T-helper 9 cell (primary cell): ENCODE measurements at regions not wholly inside any gene's neighbourhood (a gene's known extent, or its start where the extent isn't known, plus 50 kb on each side); places are given as distances from the start of the nearest gene placed in this dataset.
"Not testable (repeated sequence)": the region's sequence is repeated elsewhere in the genome, so short reads cannot be mapped to it uniquely, and the experiment has no call there.

Source experiments
- DNase-seq: peaks from one replicate; pipeline ENCODE4 v3.0.0-alpha.2; 2020

- DNase-seq, result not testable (repeated sequence)
Observed at GRCh38 chr16:21487956-21488355, 111.4 kb upstream of the METTL9 start.

DNA sequence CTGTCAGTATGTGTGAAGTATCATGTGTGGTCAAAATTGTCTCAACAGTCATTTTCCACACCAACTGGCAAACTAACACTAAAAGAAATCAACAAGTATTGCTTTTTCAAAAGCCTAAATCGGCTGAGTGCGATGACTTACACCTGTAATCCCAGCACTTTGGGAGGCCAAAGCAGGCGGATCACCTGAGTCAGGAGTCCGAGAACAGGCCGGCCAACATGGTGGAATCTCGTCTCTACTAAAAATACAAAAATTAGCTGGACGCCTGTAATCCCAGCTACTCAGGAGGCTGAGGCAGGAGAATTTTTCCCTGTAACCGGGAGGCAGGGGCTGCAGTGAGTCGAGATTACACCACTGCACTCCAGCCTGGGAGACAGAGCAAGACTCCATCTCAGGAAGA, 100.3 kb upstream of the METTL9 start:
- not testable (repeated sequence) for DNase-seq

GRCh38 chr16:21501223-21501868, 98.0 kb upstream of the METTL9 start:
- peak; percentile 48 for DNase-seq

- peak; percentile 85 for DNase-seq
Observed at GRCh38 chr16:21501869-21502667, 97.3 kb upstream of the METTL9 start.

GRCh38 chr16:21503574-21503920, 95.8 kb upstream of the METTL9 start:
- not testable (repeated sequence) for DNase-seq

DNA sequence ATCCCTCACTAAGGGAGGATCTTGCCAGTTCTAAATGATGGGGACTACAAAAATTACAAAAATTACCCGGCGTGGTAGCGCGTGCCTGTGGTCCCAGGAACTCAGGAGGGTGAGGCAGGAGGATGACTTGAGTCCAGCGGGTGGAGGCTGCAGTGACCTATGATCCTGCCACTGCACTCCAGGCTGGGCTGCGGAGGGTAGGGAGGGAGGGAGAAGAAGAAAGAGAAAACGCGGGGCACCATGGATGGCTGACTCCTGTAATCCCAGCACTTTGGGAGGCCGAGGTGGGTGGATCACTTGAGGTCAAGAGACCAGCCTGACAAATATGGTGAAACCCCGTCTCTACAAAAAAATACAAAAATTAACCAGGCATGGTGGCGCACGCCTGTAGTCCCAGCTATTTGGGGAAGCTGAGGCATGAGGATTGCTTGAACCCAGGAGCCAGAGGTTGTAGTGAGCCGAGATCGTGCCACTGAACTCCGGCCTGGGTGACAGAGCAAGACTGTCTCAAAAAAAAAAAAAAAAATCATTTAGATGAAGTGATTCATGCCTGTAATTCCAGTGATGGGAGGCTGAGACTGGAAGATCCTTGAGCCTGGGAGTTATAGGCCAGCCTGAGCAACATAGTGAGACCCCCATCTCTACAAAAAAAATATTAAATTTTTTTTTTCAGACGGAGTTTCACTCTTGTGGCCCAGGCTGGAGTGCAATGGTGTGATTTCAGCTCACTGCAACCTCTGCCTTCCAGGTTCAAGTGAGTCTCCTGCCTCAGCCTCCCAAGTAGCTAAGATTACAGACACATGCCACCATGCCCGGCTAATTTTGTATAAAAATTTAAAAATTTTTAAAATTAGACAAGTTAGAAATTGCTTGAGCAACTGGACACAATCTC, 95.2 kb upstream of the METTL9 start:
- not testable (repeated sequence) for DNase-seq

DNA sequence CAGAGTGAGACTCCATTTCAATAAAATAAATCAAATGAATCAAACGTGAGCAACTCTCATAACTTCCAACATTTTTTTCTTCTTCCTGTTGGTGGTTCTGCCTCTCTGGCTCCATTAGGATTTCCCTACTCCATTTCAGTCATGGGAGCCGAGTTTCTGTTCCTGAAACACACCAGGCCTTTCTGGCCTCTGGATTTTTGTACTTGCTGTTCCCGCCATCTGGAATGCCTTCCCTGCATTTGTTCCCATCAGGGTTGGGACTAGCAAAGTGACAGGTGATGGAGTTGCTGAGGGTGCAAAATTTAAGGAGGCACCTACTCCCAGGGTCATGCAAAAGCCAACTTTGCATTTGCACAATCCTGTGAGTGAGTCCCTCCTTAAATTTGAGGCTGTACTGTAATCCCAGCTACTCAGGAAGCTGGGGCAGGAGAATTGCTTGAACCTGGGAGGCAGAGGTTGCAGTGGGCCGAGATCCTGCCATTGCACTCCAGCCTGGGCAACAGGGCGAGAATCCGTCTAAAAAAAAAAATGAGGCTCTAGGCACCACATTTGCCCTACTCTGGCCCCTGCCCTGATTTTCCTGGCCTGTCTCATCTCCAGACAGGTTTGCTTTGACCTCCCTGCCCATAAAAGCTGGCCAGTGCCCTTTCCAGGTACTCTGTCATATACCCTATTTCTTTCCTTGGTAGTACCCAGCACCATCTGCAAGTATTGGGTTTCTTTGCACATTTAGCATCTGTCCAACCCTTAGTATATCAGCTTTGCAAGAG, 93.4 kb upstream of the METTL9 start:
- not testable (repeated sequence) for DNase-seq

GRCh38 chr16:21506857-21507456, 92.4 kb upstream of the METTL9 start:
- DNase-seq, result not testable (repeated sequence)

DNA sequence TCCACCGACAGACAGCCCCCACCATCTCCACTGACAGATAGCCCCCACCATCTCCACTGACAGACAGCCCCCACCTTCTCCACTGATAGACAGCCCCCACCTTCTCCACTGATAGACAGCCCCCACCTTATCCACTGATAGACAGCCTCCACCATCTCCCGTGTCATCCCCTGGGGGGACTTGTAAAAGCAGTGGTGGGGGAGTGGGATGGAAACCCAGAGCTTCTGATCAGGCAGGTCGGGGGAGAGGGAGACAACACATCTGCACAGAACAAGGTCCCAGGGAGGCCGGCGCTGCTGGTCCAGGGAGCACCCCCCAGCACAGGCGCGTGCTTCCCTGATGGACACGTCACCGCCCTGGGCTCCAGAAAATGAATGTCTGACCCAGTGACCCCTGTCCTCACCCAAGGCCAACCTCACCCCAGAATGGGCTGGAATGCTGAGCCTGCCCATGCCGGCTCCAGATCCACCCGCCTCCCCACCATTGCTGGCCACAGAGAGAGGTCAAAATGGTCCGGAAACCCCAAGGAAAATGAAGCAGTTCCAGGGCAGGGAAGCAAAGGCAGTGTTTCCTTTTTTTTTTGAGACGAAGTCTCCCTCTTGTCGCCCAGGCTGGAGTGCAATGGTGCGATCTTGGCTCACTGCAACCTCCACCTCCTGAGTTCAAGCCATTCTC, 91.6 kb upstream of the METTL9 start:
- not testable (repeated sequence) for DNase-seq

GRCh38 chr16:21508661-21509436, 90.5 kb upstream of the METTL9 start:
- DNase-seq, result not testable (repeated sequence)

- DNase-seq, result not testable (repeated sequence)
Observed at GRCh38 chr16:21509437-21510086, 89.8 kb upstream of the METTL9 start.

GRCh38 chr16:21510869-21511255, 88.5 kb upstream of the METTL9 start:
- not testable (repeated sequence) for DNase-seq

- not testable (repeated sequence) for DNase-seq
Observed at GRCh38 chr16:21511315-21512210, 87.8 kb upstream of the METTL9 start.

DNA sequence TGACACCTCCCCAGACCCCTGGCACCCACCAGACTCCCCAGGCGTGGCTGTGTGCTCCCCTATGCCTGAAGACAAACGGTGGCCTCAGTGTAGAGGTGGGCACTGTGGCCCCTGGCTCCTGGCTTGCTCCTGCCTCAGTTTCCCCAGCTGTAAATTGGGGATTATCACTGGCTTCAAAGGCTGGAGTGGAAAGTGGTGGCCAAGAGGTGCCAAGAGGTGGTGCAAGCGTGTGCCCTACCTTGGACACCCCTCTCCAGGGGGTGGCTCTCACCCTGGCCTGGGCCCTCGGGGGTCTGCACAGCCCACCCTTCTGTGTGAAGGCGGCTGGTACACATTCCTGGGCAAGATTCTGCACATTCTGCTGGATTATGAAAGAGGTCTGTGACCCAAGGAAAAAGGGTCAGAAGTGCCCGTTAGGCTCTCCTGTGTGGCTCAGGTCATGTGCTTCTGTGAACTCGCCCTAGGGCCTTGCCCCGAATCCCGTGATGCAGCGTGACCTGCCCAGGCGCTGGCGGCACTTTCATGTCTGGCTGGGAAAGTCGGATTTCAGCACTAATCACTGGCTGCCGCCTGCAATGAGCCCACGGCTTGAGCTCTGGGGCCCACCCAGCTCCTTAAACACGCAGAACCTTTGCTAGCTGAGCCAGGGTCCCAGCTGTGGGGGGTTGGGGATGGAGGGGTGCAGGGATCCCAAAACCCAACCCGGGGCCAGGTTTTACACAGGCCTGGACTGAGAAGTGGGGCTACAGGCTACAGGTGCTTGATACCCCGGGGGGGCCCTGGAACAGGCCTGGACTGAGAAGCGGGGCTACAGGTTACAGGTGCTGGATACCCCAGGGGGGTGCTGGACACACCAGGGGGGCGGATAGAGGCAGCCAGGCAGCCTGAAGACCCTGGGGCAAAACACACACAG, 86.8 kb upstream of the METTL9 start:
- not testable (repeated sequence) for DNase-seq

DNA sequence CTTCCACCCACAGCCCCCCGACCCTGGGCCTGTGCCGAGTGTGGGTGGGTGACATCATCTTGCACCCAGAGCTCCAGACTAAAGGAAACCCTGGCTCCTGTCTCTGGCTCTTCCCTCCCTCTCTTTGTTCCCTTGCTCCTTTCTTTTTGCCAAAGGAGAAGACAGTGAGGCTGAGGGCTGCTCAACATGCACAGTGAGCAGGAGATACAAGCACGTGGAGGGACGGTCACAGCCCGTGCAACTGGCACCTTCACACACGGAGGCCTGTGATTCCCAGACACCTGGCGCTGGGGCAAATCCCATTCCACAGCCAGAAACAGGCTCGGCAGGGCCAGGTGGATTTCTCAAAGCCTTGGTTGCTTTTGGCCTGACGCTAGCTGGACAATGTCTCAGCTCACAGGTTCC, 86.0 kb upstream of the METTL9 start:
- DNase-seq, result not testable (repeated sequence)

- DNase-seq, result not testable (repeated sequence)
Observed at GRCh38 chr16:21513812-21514473, 85.4 kb upstream of the METTL9 start.

DNA sequence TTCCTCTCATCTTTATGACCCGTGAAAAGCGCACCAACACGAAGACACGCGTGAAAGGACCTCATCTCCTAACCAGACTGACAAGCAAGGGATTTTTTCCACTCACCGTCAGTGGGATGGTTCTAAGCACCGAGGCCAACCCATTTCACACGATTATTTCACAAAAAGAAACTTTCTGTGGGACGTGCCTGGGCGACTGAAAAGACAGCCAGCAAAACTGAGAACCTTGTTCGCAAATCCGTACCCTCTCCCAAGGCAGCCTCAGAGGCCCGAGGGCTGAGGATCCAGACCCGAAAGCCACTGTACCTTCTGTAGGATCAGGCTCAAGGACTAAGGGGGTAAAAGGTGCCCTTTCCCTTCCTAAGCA, 84.9 kb upstream of the METTL9 start:
- not testable (repeated sequence) for DNase-seq
